ENCODE measurements at regions not wholly inside any gene's neighbourhood (a gene's known extent, or its start where the extent isn't known, plus 50 kb on each side); places are given as distances from the start of the nearest gene placed in this dataset.

DNA sequence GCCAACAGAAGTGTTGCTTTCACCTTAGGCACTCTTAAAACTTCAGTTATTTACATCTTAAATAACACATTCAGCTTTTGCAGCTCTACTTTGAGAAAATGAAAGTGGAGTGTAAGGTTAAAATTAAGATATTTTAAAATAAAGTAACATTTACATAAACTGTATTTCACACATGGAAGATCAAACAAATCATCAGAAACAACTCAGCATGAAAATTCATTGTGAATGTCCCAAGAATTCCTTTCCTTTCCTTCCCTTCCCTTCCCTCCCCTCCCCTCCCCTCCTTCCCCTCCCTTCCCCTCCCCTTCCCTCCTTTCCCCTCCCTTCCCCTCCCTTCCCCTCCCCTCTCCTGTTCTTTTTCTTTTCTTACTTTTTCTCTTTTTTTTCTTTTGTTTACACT is 238.0 kb upstream of the DOK6 start:
- TF ChIP-seq, protein P1, sequence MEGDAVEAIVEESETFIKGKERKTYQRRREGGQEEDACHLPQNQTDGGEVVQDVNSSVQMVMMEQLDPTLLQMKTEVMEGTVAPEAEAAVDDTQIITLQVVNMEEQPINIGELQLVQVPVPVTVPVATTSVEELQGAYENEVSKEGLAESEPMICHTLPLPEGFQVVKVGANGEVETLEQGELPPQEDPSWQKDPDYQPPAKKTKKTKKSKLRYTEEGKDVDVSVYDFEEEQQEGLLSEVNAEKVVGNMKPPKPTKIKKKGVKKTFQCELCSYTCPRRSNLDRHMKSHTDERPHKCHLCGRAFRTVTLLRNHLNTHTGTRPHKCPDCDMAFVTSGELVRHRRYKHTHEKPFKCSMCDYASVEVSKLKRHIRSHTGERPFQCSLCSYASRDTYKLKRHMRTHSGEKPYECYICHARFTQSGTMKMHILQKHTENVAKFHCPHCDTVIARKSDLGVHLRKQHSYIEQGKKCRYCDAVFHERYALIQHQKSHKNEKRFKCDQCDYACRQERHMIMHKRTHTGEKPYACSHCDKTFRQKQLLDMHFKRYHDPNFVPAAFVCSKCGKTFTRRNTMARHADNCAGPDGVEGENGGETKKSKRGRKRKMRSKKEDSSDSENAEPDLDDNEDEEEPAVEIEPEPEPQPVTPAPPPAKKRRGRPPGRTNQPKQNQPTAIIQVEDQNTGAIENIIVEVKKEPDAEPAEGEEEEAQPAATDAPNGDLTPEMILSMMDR (IDR thresholded peaks at IDR 0.05; ENCODE audit: unreplicated experiment): no peak
- POLR2A ChIA-PET: no interaction called here
- H3K27ac Mint-ChIP-seq (ENCODE audit: low read depth, unreplicated experiment): no peak overlapping the region
- DNase-seq (ENCODE audit: unreplicated experiment): no peak
- H3K36me3 Mint-ChIP-seq (ENCODE audit: insufficient read depth, unreplicated experiment): no peaks in the 10 kb centered on the region
- CTCF ChIA-PET: no interaction called here
- no peaks in the 10 kb centered on the region for H3K9me3 Mint-ChIP-seq (ENCODE audit: unreplicated experiment)
- H3K4me3 Mint-ChIP-seq (ENCODE audit: unreplicated experiment): no peak overlapping the region
- BruUV-seq (replicated peaks): no TSS peak
- H3K4me1 Mint-ChIP-seq (ENCODE audit: insufficient read depth, unreplicated experiment): no peaks in the 10 kb centered on the region
- intact Hi-C loops (cut with micrococcal nuclease): no loop called here
- H3K27me3 Mint-ChIP-seq (ENCODE audit: insufficient read depth, unreplicated experiment): peaks cover 84% of the 10 kb centered on the region

DNA sequence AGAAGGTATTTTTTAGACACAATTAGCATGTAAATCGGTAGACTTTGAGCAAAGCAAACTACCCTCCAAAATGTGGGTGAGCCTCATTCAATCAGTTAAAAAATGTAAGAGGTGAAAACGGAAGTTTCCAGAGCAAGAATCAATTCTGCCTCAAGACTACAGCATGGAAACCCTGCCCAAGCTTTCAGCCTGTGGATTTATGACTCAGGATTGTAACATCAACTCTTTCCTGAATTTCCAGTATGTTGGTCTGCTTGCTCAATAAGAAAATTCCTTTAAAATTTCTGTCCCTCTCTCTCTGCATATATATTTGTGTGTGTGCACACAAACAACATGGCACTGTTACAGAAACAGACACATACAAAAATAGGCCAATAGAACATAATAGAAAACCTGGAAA is 228.6 kb upstream of the DOK6 start:
- no peaks in the 10 kb centered on the region for H3K4me1 Mint-ChIP-seq (ENCODE audit: insufficient read depth, unreplicated experiment)
- H3K9me3 Mint-ChIP-seq (ENCODE audit: unreplicated experiment): no peaks in the 10 kb centered on the region
- DNase-seq (ENCODE audit: unreplicated experiment): peak; percentile 6
- TF ChIP-seq, protein P1 (IDR thresholded peaks at IDR 0.05; ENCODE audit: unreplicated experiment): no peak
- H3K27ac Mint-ChIP-seq (ENCODE audit: low read depth, unreplicated experiment): no peak overlapping the region
- ChIA-PET CTCF (no interaction called here), POLR2A (no interaction called here)
- H3K27me3 Mint-ChIP-seq (ENCODE audit: insufficient read depth, unreplicated experiment): peaks cover 85% of the 10 kb centered on the region
- H3K4me3 Mint-ChIP-seq (ENCODE audit: unreplicated experiment): no peak overlapping the region
- H3K36me3 Mint-ChIP-seq (ENCODE audit: insufficient read depth, unreplicated experiment): no peaks in the 10 kb centered on the region
- no TSS peak for BruUV-seq (replicated peaks)
- intact Hi-C loops (cut with micrococcal nuclease): no loop called here

DNA sequence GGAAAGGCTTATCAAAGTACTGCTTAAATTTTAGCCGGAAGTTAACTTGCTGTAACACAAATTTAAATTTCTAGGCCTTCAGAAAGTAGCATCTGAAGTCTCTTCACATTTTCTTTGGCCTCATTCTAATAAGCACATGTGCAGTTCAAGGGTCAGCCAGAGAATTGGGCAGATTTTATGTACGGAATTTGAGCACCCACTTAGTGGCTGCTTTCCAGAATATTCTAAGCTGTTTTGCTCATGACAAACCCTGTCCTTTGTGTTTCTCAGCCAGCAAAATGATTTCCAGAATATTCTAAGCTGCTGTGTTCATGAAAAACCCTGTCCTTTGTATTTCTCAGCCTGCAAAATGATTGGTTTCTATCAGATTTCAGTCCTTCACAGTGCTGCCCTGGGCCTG is 225.0 kb upstream of the DOK6 start:
- ChIA-PET CTCF (interaction anchor here (0.6 kb wide), 1 partner anchor 411 kb away, joined by 3 read pairs; no protein-coding TSS in a partner anchor), POLR2A (interaction anchor here (0.7 kb wide), 1 partner anchor 396 kb away, joined by 3 read pairs; no protein-coding TSS in a partner anchor)
- Mint-ChIP-seq H3K27ac (ENCODE audit: low read depth, unreplicated experiment) (no peak overlapping the region), H3K4me1 (ENCODE audit: insufficient read depth, unreplicated experiment) (no peaks in the 10 kb centered on the region), H3K36me3 (ENCODE audit: insufficient read depth, unreplicated experiment) (no peaks in the 10 kb centered on the region), H3K9me3 (ENCODE audit: unreplicated experiment) (no peaks in the 10 kb centered on the region), H3K27me3 (ENCODE audit: insufficient read depth, unreplicated experiment) (peaks cover 82% of the 10 kb centered on the region), H3K4me3 (ENCODE audit: unreplicated experiment) (no peak overlapping the region)
- DNase-seq (ENCODE audit: unreplicated experiment): no peak
- no TSS peak for BruUV-seq (replicated peaks)
- intact Hi-C loops (cut with micrococcal nuclease): no loop called here
- TF ChIP-seq, protein P1 (IDR thresholded peaks at IDR 0.05; ENCODE audit: unreplicated experiment): no peak

DNA sequence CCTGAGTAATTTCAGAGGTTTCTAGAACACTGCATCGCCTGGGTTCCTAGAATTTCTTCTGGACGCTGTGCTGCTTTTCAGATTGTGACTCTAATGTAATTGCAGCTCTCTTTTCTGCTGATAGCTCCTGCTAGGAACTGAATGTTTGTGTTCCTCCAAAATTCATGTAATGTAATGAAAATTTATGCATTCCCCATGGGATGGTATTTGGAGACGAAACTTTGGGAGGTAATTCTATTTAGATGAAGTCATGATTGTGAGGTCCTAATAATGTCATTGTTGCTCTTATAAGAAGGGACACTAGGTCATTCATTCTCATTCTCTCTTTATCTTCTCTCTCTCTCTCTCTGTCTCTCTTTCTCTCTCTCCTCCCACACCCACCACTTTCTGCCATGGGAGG is 223.9 kb upstream of the DOK6 start:
- ChIA-PET POLR2A (no interaction called here), CTCF (interaction anchor here (0.9 kb wide), 1 partner anchor 346 kb away, joined by 3 read pairs; no protein-coding TSS in a partner anchor)
- H3K36me3 Mint-ChIP-seq (ENCODE audit: insufficient read depth, unreplicated experiment): no peaks in the 10 kb centered on the region
- BruUV-seq (replicated peaks): no TSS peak
- H3K27me3 Mint-ChIP-seq (ENCODE audit: insufficient read depth, unreplicated experiment): peaks cover 87% of the 10 kb centered on the region
- no peak for DNase-seq (ENCODE audit: unreplicated experiment)
- no peaks in the 10 kb centered on the region for H3K4me1 Mint-ChIP-seq (ENCODE audit: insufficient read depth, unreplicated experiment)
- TF ChIP-seq, protein P1 (IDR thresholded peaks at IDR 0.05; ENCODE audit: unreplicated experiment): no peak
- H3K9me3 Mint-ChIP-seq (ENCODE audit: unreplicated experiment): no peaks in the 10 kb centered on the region
- no peak overlapping the region for H3K4me3 Mint-ChIP-seq (ENCODE audit: unreplicated experiment)
- intact Hi-C loops (cut with micrococcal nuclease): no loop called here
- no peak overlapping the region for H3K27ac Mint-ChIP-seq (ENCODE audit: low read depth, unreplicated experiment)
